Esophagus squamous epithelium (tissue), 4 donors: ENCODE measurements at regions not wholly inside any gene's neighbourhood (a gene's known extent, or its start where the extent isn't known, plus 50 kb on each side); places are given as distances from the start of the nearest gene placed in this dataset.

Experiments
- CTCF ChIP-seq, 6 experiments: fragments of 450-650 bp in 4 of 6; fragments of 200-600 bp in 2 of 6; sonication (generic) in 2 of 6; IDR thresholded peaks; one replicate each; pipeline ENCODE4 v1.5.1; 2016 to 2019; ENCODE audit warnings: antibody characterized with exemption in 6 of 6, mild to moderate bottlenecking in 4 of 6, moderate library complexity in 4 of 6
- POLR2A ChIP-seq, 4 donors: fragments of 450-650 bp; IDR thresholded peaks; one replicate each; pipeline ENCODE4 v1.6.1; 2017; ENCODE audit warnings: antibody characterized with exemption in 4 of 4, mild to moderate bottlenecking in 4 of 4, moderate library complexity in 3 of 4

- TF ChIP-seq CTCF (IDR thresholded peaks at IDR 0.05) (no peak), POLR2A (IDR thresholded peaks at IDR 0.05) (no peak)
Observed at GRCh38 chr9:102550266-102550665, 444.9 kb upstream of the CYLC2 start.
